ENCODE measurements at regions not wholly inside any gene's neighbourhood (a gene's known extent, or its start where the extent isn't known, plus 50 kb on each side); places are given as distances from the start of the nearest gene placed in this dataset.

DNA sequence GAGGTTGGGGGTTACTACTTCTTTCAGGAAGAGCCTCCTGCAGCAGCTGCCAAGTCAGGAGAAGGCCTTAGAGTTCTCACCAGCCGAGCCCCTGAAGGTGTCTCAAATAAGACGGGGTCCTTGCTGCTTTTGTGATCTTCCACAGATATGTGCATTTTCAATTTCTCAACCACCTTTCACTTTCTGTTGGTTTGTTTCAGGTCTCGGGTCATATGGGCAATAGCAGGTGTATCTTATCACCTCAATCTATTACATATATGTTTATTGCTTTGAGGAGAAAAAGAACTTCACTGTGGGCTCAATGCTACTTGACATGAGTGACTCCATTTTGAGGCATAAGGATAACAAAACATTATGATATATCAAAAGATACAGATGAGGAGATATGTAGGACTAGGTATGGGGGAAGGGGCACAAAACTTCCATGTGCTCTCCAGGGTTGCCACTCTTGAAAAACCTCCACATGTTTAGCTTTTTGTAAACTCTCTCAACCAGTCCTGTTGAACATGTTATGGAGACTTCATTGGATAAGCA, 1171.4 kb upstream of the ADGRL2 start:
- DNase-seq, result no peak
- TF ChIP-seq, protein P1, sequence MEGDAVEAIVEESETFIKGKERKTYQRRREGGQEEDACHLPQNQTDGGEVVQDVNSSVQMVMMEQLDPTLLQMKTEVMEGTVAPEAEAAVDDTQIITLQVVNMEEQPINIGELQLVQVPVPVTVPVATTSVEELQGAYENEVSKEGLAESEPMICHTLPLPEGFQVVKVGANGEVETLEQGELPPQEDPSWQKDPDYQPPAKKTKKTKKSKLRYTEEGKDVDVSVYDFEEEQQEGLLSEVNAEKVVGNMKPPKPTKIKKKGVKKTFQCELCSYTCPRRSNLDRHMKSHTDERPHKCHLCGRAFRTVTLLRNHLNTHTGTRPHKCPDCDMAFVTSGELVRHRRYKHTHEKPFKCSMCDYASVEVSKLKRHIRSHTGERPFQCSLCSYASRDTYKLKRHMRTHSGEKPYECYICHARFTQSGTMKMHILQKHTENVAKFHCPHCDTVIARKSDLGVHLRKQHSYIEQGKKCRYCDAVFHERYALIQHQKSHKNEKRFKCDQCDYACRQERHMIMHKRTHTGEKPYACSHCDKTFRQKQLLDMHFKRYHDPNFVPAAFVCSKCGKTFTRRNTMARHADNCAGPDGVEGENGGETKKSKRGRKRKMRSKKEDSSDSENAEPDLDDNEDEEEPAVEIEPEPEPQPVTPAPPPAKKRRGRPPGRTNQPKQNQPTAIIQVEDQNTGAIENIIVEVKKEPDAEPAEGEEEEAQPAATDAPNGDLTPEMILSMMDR (IDR thresholded peaks at IDR 0.05), result no peak
- Histone ChIP-seq H3K36me3 (no peaks in the 10 kb centered on the region), H3K4me1 (no peaks in the 10 kb centered on the region), H3K27me3 (no peaks in the 10 kb centered on the region), H3K4me3 (no peak overlapping the region), H3K9me3 (no peaks in the 10 kb centered on the region), H3K27ac (no peak overlapping the region)
- intact Hi-C loops (cut with DNase I; ENCODE audit: low total_unique reads), result no loop called here

DNA sequence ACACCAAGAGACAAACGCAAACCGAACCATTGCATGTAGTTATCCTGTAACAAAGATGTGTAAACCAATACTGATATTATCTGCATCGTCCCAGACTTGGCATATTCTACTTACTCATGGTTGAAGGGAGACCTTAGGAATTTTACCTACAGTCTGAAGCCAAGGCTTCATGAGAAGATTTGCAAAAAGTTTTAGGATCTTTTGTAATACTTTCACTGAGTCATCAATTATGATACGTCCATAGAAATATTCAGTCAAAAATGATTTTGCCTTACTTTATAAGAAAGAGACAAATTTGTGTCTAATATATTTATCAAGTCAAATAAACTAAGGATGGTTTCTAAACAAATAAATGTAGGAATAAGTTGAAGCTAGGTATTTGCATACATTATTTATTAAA, 1176.1 kb upstream of the ADGRL2 start:
- no peaks in the 10 kb centered on the region for H3K9me3 ChIP-seq
- H3K27me3 ChIP-seq, result no peaks in the 10 kb centered on the region
- no peak for DNase-seq
- TF ChIP-seq, protein P1 (IDR thresholded peaks at IDR 0.05), result no peak
- no peaks in the 10 kb centered on the region for H3K4me1 ChIP-seq
- H3K4me3 ChIP-seq, result no peak overlapping the region
- no peak overlapping the region for H3K27ac ChIP-seq
- intact Hi-C loops (cut with DNase I; ENCODE audit: low total_unique reads), result no loop called here
- H3K36me3 ChIP-seq, result no peaks in the 10 kb centered on the region

DNA sequence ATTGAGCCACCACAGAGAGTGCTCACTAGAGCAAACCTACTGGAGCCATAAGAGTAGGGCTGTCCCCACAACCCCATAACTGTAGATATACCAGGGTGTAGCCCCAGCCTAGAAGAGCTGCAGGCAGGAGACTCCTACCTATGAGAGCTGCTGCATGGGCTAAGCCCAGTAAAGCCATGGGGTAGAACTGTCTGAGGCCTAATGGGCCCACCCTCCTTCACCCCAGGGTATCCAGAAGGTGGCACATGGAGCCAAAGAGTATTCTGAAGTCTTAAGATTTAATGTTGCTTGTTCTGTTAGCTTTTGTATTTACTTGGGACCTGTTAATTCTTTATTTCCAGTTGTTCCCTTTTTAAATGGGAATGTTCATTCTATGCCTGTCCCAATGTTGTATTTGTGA, 1193.7 kb upstream of the ADGRL2 start:
- no peak for DNase-seq
- TF ChIP-seq, protein P1 (IDR thresholded peaks at IDR 0.05), result no peak
- H3K9me3 ChIP-seq, result no peaks in the 10 kb centered on the region
- no peaks in the 10 kb centered on the region for H3K4me1 ChIP-seq
- no peak overlapping the region for H3K4me3 ChIP-seq
- intact Hi-C loops (cut with DNase I; ENCODE audit: low total_unique reads), result no loop called here
- H3K36me3 ChIP-seq, result no peaks in the 10 kb centered on the region
- H3K27me3 ChIP-seq, result no peaks in the 10 kb centered on the region
- H3K27ac ChIP-seq, result no peak overlapping the region

DNA sequence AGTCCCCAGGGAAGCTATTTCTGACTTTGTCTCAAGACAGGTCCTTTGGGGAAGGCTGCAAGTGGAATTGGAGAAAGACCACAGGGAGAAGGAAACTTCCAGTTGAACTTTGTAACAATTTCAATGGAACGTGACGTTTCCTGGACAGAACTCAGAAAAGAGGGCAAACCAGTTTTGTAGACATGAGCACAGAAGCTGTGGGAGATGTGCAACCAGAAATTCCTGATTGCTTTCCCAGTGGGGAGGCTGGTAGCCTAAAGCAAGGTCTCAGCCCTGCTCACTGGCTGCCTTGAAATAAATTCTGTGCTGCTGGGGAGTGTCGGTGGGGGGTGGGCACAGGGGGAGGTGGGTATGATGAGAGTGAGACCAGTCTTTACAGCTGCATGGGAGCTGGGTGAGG, 1206.7 kb upstream of the ADGRL2 start:
- no peaks in the 10 kb centered on the region for H3K27me3 ChIP-seq
- no peaks in the 10 kb centered on the region for H3K36me3 ChIP-seq
- intact Hi-C loops (cut with DNase I; ENCODE audit: low total_unique reads), result no loop called here
- no peak overlapping the region for H3K4me3 ChIP-seq
- no peak for DNase-seq
- H3K27ac ChIP-seq, result no peak overlapping the region
- peaks cover 0 to 16% (median 11%) of the 10 kb centered on the region in 3 donors for H3K9me3 ChIP-seq
- TF ChIP-seq, protein P1 (IDR thresholded peaks at IDR 0.05), result no peak
- H3K4me1 ChIP-seq, result no peaks in the 10 kb centered on the region

DNA sequence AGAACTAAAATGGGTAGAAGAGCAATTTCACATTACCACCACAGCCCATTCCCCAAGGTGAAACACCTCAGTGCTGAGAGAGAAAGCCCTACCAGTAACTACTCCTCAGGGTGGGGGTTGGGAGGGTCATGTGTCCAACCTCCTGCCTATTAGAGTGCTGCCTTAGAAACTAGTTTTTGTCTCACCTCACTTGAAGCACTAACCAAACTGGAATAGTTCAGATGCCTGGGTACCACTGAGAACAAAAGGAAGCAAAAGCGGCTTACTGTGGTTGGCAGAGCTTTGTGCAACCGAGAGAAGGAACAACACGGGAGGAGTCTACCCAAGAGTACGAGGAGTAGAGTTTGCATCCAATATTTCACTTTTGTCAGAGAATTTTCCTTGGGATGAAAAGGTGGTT, 1207.5 kb upstream of the ADGRL2 start:
- H3K4me1 ChIP-seq, result no peaks in the 10 kb centered on the region
- no peaks in the 10 kb centered on the region for H3K36me3 ChIP-seq
- peaks cover 0 to 16% (median 11%) of the 10 kb centered on the region in 3 donors for H3K9me3 ChIP-seq
- H3K27me3 ChIP-seq, result no peaks in the 10 kb centered on the region
- H3K27ac ChIP-seq, result no peak overlapping the region
- intact Hi-C loops (cut with DNase I; ENCODE audit: low total_unique reads), result no loop called here
- DNase-seq, result no peak
- TF ChIP-seq, protein P1 (IDR thresholded peaks at IDR 0.05), result no peak
- no peak overlapping the region for H3K4me3 ChIP-seq

DNA sequence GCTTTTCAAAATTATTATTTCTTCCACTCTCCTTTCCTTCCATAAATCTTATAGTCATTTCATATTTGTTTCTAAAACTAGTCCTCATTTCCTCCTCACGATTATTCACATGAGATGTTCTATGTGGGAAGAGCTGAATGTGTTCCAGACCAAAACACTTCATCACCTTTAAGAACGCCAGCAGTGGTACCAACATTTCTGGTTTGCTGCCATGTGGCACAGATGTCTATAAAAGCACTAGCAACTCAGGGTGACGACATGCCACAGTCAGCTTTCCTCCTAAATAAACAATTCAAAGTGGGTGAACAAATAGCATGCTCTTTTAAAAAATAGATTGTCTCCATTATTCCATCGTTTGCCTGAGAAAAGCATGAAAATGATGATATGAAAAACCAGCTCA, 1217.8 kb upstream of the ADGRL2 start:
- no peak overlapping the region for H3K27ac ChIP-seq
- no peaks in the 10 kb centered on the region for H3K36me3 ChIP-seq
- no peaks in the 10 kb centered on the region for H3K27me3 ChIP-seq
- no peaks in the 10 kb centered on the region for H3K4me1 ChIP-seq
- TF ChIP-seq, protein P1 (IDR thresholded peaks at IDR 0.05), result no peak
- no peak for DNase-seq
- no peak overlapping the region for H3K4me3 ChIP-seq
- H3K9me3 ChIP-seq, result no peaks in the 10 kb centered on the region
- intact Hi-C loops (cut with DNase I; ENCODE audit: low total_unique reads), result no loop called here

All from tibial artery (tissue), 4 donors.